GM23338 (cell line): ENCODE measurements at regions not wholly inside any gene's neighbourhood (a gene's known extent, or its start where the extent isn't known, plus 50 kb on each side); places are given as distances from the start of the nearest gene placed in this dataset.

ENCODE experiments used
- CREB1 ChIP-seq: fragments of 250-450 bp; sonication (Bioruptor Pico); IDR thresholded peaks from 2 replicates; pipeline ENCODE4 v1.5.0; 2020; ENCODE audit warnings: low read depth, mild to moderate bottlenecking, moderate library complexity
- EZH2 ChIP-seq: fragments of 200-600 bp; sonication (generic); IDR thresholded peaks from one replicate; pipeline ENCODE4 v1.8.0; 2017; ENCODE audit warnings: antibody characterized with exemption, mild to moderate bottlenecking, low read depth; ENCODE audit not compliant: unreplicated experiment
- EZH2phosphoT487 ChIP-seq: fragments of 200-600 bp; sonication (generic); IDR thresholded peaks from one replicate; pipeline ENCODE4 v1.8.1; 2018; ENCODE audit warnings: antibody characterized with exemption; ENCODE audit not compliant: unreplicated experiment
- NANOG ChIP-seq: IDR thresholded peaks from 2 replicates; pipeline ENCODE4 v1.6.1; 2016; ENCODE audit warnings: antibody characterized with exemption, borderline replicate concordance
- POLR2AphosphoS5 ChIP-seq: IDR thresholded peaks from 2 replicates; pipeline ENCODE4 v1.6.1; 2016; ENCODE audit warnings: antibody characterized with exemption, low read depth
- STAT1 ChIP-seq: IDR thresholded peaks from one replicate; pipeline ENCODE4 v1.6.1; 2016; ENCODE audit warnings: antibody characterized with exemption; ENCODE audit not compliant: unreplicated experiment
- ZNF331 ChIP-seq: fragments of 250-450 bp; sonication (Bioruptor Pico); IDR thresholded peaks from 2 replicates; pipeline ENCODE4 v1.5.0; 2020; ENCODE audit warnings: low read depth, mild to moderate bottlenecking, moderate library complexity
- TF ChIP-seq, protein P1 (sequence below), 2 experiments: fragments of 200-600 bp in 1 of 2; sonication (generic) in 1 of 2; conservative IDR thresholded peaks; 2 replicates each; pipeline versions ENCODE4 v1.5.1 to v1.6.1; 2016 to 2017; ENCODE audit warnings: antibody characterized with exemption in 2 of 2, low read depth in 2 of 2, mild to moderate bottlenecking in 2 of 2, moderate library complexity in 1 of 2
- TF ChIP-seq, protein P2 (sequence below): IDR thresholded peaks from one replicate; pipeline ENCODE4 v1.6.1; 2018; ENCODE audit warnings: antibody characterized with exemption; ENCODE audit not compliant: unreplicated experiment
- TF ChIP-seq, protein P3 (sequence below): IDR thresholded peaks from 2 replicates; pipeline ENCODE4 v1.6.1; 2016; ENCODE audit warnings: antibody characterized with exemption
- TF ChIP-seq, protein P4 (sequence below): fragments of 250-450 bp; sonication (Bioruptor Pico); IDR thresholded peaks from 2 replicates; pipeline ENCODE4 v1.5.0; 2020; ENCODE audit warnings: mild to moderate bottlenecking, moderate library complexity

DNA sequence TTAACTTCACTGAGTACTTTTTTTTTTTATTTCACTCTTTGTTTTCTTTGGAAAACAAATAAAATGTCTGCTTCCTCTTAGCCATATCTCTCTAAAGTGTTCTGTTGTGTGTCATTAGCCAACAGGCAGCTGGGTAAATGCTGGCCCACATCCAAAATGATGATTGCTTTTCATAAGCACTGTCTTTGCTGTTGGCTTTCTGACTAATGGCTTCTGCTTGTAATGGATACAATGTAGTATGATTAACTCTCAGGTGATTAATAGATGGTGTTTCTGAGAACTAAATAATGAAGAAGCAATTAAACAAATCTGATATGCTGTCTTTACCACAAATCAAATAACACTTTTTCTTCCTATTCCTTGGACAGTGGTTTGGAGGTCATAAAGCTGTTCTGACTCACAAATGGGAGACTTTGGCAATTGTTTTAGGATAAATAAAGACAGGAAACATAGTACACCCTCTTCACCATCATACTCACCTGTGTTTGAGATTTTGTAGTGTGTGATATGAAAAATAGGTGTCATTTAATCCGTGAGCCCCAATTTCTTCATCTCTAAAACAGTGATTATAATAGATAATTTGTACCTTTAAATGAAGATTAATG is 888.4 kb downstream of the TSN start:
- TF ChIP-seq, protein P1, sequence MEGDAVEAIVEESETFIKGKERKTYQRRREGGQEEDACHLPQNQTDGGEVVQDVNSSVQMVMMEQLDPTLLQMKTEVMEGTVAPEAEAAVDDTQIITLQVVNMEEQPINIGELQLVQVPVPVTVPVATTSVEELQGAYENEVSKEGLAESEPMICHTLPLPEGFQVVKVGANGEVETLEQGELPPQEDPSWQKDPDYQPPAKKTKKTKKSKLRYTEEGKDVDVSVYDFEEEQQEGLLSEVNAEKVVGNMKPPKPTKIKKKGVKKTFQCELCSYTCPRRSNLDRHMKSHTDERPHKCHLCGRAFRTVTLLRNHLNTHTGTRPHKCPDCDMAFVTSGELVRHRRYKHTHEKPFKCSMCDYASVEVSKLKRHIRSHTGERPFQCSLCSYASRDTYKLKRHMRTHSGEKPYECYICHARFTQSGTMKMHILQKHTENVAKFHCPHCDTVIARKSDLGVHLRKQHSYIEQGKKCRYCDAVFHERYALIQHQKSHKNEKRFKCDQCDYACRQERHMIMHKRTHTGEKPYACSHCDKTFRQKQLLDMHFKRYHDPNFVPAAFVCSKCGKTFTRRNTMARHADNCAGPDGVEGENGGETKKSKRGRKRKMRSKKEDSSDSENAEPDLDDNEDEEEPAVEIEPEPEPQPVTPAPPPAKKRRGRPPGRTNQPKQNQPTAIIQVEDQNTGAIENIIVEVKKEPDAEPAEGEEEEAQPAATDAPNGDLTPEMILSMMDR (conservative IDR thresholded peaks at IDR 0.05; ENCODE audit: low read depth in 2 of 2): no peak
- TF ChIP-seq POLR2AphosphoS5 (no peak), EZH2 (no peak), EZH2phosphoT487 (no peak), ZNF331 (CRISPR knock-in tag) (no peak), NANOG (no peak), CREB1 (CRISPR knock-in tag) (no peak), STAT1 (no peak)
- TF ChIP-seq, protein P2, sequence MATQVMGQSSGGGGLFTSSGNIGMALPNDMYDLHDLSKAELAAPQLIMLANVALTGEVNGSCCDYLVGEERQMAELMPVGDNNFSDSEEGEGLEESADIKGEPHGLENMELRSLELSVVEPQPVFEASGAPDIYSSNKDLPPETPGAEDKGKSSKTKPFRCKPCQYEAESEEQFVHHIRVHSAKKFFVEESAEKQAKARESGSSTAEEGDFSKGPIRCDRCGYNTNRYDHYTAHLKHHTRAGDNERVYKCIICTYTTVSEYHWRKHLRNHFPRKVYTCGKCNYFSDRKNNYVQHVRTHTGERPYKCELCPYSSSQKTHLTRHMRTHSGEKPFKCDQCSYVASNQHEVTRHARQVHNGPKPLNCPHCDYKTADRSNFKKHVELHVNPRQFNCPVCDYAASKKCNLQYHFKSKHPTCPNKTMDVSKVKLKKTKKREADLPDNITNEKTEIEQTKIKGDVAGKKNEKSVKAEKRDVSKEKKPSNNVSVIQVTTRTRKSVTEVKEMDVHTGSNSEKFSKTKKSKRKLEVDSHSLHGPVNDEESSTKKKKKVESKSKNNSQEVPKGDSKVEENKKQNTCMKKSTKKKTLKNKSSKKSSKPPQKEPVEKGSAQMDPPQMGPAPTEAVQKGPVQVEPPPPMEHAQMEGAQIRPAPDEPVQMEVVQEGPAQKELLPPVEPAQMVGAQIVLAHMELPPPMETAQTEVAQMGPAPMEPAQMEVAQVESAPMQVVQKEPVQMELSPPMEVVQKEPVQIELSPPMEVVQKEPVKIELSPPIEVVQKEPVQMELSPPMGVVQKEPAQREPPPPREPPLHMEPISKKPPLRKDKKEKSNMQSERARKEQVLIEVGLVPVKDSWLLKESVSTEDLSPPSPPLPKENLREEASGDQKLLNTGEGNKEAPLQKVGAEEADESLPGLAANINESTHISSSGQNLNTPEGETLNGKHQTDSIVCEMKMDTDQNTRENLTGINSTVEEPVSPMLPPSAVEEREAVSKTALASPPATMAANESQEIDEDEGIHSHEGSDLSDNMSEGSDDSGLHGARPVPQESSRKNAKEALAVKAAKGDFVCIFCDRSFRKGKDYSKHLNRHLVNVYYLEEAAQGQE: no peak
- TF ChIP-seq, protein P3, sequence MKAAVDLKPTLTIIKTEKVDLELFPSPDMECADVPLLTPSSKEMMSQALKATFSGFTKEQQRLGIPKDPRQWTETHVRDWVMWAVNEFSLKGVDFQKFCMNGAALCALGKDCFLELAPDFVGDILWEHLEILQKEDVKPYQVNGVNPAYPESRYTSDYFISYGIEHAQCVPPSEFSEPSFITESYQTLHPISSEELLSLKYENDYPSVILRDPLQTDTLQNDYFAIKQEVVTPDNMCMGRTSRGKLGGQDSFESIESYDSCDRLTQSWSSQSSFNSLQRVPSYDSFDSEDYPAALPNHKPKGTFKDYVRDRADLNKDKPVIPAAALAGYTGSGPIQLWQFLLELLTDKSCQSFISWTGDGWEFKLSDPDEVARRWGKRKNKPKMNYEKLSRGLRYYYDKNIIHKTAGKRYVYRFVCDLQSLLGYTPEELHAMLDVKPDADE: no peak
- TF ChIP-seq, protein P4, sequence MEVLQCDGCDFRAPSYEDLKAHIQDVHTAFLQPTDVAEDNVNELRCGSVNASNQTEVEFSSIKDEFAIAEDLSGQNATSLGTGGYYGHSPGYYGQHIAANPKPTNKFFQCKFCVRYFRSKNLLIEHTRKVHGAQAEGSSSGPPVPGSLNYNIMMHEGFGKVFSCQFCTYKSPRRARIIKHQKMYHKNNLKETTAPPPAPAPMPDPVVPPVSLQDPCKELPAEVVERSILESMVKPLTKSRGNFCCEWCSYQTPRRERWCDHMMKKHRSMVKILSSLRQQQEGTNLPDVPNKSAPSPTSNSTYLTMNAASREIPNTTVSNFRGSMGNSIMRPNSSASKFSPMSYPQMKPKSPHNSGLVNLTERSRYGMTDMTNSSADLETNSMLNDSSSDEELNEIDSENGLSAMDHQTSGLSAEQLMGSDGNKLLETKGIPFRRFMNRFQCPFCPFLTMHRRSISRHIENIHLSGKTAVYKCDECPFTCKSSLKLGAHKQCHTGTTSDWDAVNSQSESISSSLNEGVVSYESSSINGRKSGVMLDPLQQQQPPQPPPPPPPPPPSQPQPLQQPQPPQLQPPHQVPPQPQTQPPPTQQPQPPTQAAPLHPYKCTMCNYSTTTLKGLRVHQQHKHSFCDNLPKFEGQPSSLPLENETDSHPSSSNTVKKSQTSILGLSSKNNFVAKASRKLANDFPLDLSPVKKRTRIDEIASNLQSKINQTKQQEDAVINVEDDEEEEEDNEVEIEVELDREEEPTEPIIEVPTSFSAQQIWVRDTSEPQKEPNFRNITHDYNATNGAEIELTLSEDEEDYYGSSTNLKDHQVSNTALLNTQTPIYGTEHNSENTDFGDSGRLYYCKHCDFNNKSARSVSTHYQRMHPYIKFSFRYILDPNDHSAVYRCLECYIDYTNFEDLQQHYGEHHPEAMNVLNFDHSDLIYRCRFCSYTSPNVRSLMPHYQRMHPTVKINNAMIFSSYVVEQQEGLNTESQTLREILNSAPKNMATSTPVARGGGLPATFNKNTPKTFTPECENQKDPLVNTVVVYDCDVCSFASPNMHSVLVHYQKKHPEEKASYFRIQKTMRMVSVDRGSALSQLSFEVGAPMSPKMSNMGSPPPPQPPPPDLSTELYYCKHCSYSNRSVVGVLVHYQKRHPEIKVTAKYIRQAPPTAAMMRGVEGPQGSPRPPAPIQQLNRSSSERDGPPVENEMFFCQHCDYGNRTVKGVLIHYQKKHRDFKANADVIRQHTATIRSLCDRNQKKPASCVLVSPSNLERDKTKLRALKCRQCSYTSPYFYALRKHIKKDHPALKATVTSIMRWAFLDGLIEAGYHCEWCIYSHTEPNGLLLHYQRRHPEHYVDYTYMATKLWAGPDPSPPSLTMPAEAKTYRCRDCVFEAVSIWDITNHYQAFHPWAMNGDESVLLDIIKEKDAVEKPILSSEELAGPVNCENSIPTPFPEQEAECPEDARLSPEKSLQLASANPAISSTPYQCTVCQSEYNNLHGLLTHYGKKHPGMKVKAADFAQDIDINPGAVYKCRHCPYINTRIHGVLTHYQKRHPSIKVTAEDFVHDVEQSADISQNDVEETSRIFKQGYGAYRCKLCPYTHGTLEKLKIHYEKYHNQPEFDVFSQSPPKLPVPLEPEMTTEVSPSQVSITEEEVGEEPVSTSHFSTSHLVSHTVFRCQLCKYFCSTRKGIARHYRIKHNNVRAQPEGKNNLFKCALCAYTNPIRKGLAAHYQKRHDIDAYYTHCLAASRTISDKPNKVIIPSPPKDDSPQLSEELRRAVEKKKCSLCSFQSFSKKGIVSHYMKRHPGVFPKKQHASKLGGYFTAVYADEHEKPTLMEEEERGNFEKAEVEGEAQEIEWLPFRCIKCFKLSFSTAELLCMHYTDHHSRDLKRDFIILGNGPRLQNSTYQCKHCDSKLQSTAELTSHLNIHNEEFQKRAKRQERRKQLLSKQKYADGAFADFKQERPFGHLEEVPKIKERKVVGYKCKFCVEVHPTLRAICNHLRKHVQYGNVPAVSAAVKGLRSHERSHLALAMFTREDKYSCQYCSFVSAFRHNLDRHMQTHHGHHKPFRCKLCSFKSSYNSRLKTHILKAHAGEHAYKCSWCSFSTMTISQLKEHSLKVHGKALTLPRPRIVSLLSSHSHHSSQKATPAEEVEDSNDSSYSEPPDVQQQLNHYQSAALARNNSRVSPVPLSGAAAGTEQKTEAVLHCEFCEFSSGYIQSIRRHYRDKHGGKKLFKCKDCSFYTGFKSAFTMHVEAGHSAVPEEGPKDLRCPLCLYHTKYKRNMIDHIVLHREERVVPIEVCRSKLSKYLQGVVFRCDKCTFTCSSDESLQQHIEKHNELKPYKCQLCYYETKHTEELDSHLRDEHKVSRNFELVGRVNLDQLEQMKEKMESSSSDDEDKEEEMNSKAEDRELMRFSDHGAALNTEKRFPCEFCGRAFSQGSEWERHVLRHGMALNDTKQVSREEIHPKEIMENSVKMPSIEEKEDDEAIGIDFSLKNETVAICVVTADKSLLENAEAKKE (CRISPR knock-in tag): no peak
